H1 (cell line): ENCODE measurements at regions not wholly inside any gene's neighbourhood (a gene's known extent, or its start where the extent isn't known, plus 50 kb on each side); places are given as distances from the start of the nearest gene placed in this dataset.
A peak's percentile ranks its signal among the peaks of the same experiment; 100 is the strongest.

Experiments used
- CTCF ChIA-PET: fragments of 300-600 bp; sonication (Branson Sonifier 250); formaldehyde crosslinking; loops from one replicate; lab custom pipeline; 2021; ENCODE audit not compliant: partially characterized antibody; lab: Charles Lee
- POLR2A ChIA-PET: fragments of 300-600 bp; sonication (Branson Sonifier 250); formaldehyde crosslinking; loops from one replicate; lab custom pipeline; 2021; ENCODE audit warnings: inconsistent platforms; ENCODE audit not compliant: partially characterized antibody; lab: Charles Lee
- DNase-seq, 2 experiments: peaks; one replicate each; pipeline versions ENCODE4 v3.0.0 to v3.0.0-alpha.2; 2010 to 2022; ENCODE audit warnings: low spot score in 2 of 2, low read depth in 1 of 2, mixed read lengths in 1 of 2
- FAIRE-seq: peaks from 2 replicates; lab custom pipeline; 2011; peaks lifted over from hg19 to GRCh38; lab: Jason Lieb, UNC
- H2AFZ ChIP-seq: 2 replicates; pipeline ENCODE4 v1.8.1; 2012; ENCODE audit warnings: low read length, inconsistent platforms
- H2AK5ac ChIP-seq: 2 replicates; pipeline ENCODE4 v1.6.1; 2013; ENCODE audit warnings: low read depth, low read length
- H2BK120ac ChIP-seq: replicated peaks from 2 replicates; pipeline ENCODE3; 2013; ENCODE audit warnings: low read depth, low read length, inconsistent platforms
- H2BK12ac ChIP-seq: 2 replicates; pipeline ENCODE4 v1.6.1; 2013; ENCODE audit warnings: low read depth, low read length
- H2BK15ac ChIP-seq: 2 replicates; pipeline ENCODE4 v1.6.1; 2013; ENCODE audit warnings: low read length
- H2BK20ac ChIP-seq: 2 replicates; pipeline ENCODE4 v1.6.1; 2013; ENCODE audit warnings: low read length
- H2BK5ac ChIP-seq: 2 replicates; pipeline ENCODE4 v1.6.1; 2013; ENCODE audit warnings: low read depth, low read length
- H3K14ac ChIP-seq: 2 replicates; pipeline ENCODE4 v1.6.1; 2013; ENCODE audit warnings: inconsistent platforms; ENCODE audit not compliant: insufficient read length
- H3K18ac ChIP-seq: 2 replicates; pipeline ENCODE4 v1.6.1; 2013; ENCODE audit warnings: low read length; ENCODE audit errors: extremely low read depth
- H3K23ac ChIP-seq: 2 replicates; pipeline ENCODE4 v1.6.1; 2013; ENCODE audit warnings: inconsistent platforms; ENCODE audit not compliant: insufficient read length
- H3K23me2 ChIP-seq: 2 replicates; pipeline ENCODE4 v1.6.1; 2013; ENCODE audit warnings: low read depth, low read length
- H3K27ac ChIP-seq: 2 replicates; pipeline ENCODE4 v1.6.1; 2011; ENCODE audit warnings: low read depth, low read length, inconsistent platforms
- H3K27me3 ChIP-seq, 4 experiments: replicated peaks in 1 of 4; 1 replicate in 1 of 4; 2 replicates in 3 of 4; pipeline versions ENCODE4 v1.6.1 to v1.8.1; 2011 to 2013; ENCODE audit warnings: low read length in 3 of 4, mild to moderate bottlenecking in 3 of 4, inconsistent platforms in 2 of 4, mixed read lengths in 2 of 4, moderate library complexity in 1 of 4; ENCODE audit not compliant: control insufficient read depth in 3 of 4, insufficient read depth in 3 of 4; ENCODE audit errors: extremely low read depth in 1 of 4
- H3K36me3 ChIP-seq, 4 experiments: 2 replicates each; pipeline versions ENCODE4 v1.6.1 to v1.8.1; 2011 to 2013; ENCODE audit warnings: mild to moderate bottlenecking in 4 of 4, low read length in 3 of 4, moderate library complexity in 2 of 4, control low read depth in 1 of 4, inconsistent platforms in 1 of 4; ENCODE audit not compliant: insufficient read depth in 4 of 4, control insufficient read depth in 2 of 4
- H3K4ac ChIP-seq: replicated peaks from 2 replicates; pipeline ENCODE3; 2013; ENCODE audit warnings: low read length, low read depth, mixed read lengths, inconsistent platforms; ENCODE audit not compliant: insufficient read length
- H3K4me1 ChIP-seq, 4 experiments: replicated peaks in 1 of 4; 1 replicate in 1 of 4; 2 replicates in 3 of 4; pipeline versions ENCODE4 v1.6.1 to v1.8.1; 2011 to 2013; ENCODE audit warnings: low read length in 3 of 4, inconsistent platforms in 2 of 4, mixed read lengths in 1 of 4; ENCODE audit not compliant: insufficient read depth in 4 of 4, control insufficient read depth in 3 of 4
- H3K4me2 ChIP-seq, 2 experiments: 2 replicates each; pipeline versions ENCODE4 v1.6.1 to v1.8.1; 2011 to 2013; ENCODE audit warnings: low read depth in 2 of 2, low read length in 2 of 2, control low read depth in 1 of 2, inconsistent platforms in 1 of 2, mild to moderate bottlenecking in 1 of 2; ENCODE audit not compliant: insufficient read depth in 1 of 2
- H3K4me3 ChIP-seq, 4 experiments: fragments of 200-600, 300-600 bp in 1 of 4; sonication (generic), shearing (Covaris generic), sonication (Bioruptor Twin) in 1 of 4; 2 replicates each; pipeline versions ENCODE4 v1.5.1 to v1.8.1; 2011 to 2016; ENCODE audit warnings: low read length in 4 of 4, low read depth in 3 of 4, control low read depth in 2 of 4, inconsistent platforms in 2 of 4, mild to moderate bottlenecking in 2 of 4, mixed read lengths in 1 of 4, moderate library complexity in 1 of 4; ENCODE audit not compliant: insufficient read depth in 2 of 4; ENCODE audit errors: extremely low read depth in 1 of 4
- H3K56ac ChIP-seq: replicated peaks from 2 replicates; pipeline ENCODE3; 2013; ENCODE audit warnings: low read depth, mild to moderate bottlenecking, mixed read lengths, low read length, inconsistent platforms; ENCODE audit not compliant: insufficient read length
- H3K79me1 ChIP-seq: 2 replicates; pipeline ENCODE4 v1.6.1; 2013; ENCODE audit warnings: low read depth, low read length, control low read depth
- H3K79me2 ChIP-seq, 2 experiments: 2 replicates each; pipeline versions ENCODE4 v1.6.1 to v1.8.1; 2012 to 2013; ENCODE audit warnings: low read length in 2 of 2, mild to moderate bottlenecking in 2 of 2, inconsistent platforms in 1 of 2; ENCODE audit not compliant: insufficient read depth in 2 of 2, control insufficient read depth in 1 of 2
- H3K9ac ChIP-seq, 4 experiments: replicated peaks in 1 of 4; 1 replicate in 1 of 4; 2 replicates in 3 of 4; pipeline versions ENCODE4 v1.6.1 to v1.8.1; 2011 to 2013; ENCODE audit warnings: low read depth in 3 of 4, low read length in 3 of 4, control low read depth in 2 of 4, mild to moderate bottlenecking in 2 of 4, moderate library complexity in 2 of 4, inconsistent platforms in 1 of 4; ENCODE audit errors: extremely low read depth in 1 of 4
- H3K9me3 ChIP-seq, 2 experiments: 2 replicates each; pipeline versions ENCODE4 v1.6.1 to v1.8.1; 2012 to 2013; ENCODE audit warnings: mild to moderate bottlenecking in 2 of 2, moderate library complexity in 2 of 2, control low read depth in 1 of 2, inconsistent platforms in 1 of 2, low read depth in 1 of 2, low read length in 1 of 2, mixed read lengths in 1 of 2; ENCODE audit not compliant: insufficient read depth in 2 of 2
- H4K20me1 ChIP-seq, 2 experiments: replicated peaks in 1 of 2; 2 replicates each; pipeline versions ENCODE3 to v1.8.1; 2011 to 2013; ENCODE audit warnings: inconsistent platforms in 2 of 2, low read length in 2 of 2, mild to moderate bottlenecking in 1 of 2; ENCODE audit not compliant: insufficient read depth in 2 of 2, control insufficient read depth in 1 of 2
- H4K5ac ChIP-seq: 2 replicates; pipeline ENCODE4 v1.6.1; 2013; ENCODE audit warnings: low read length, low read depth, mixed read lengths, inconsistent platforms; ENCODE audit not compliant: insufficient read length
- H4K8ac ChIP-seq: 2 replicates; pipeline ENCODE4 v1.8.0; 2013; ENCODE audit warnings: mild to moderate bottlenecking, moderate library complexity, low read length, inconsistent platforms; ENCODE audit not compliant: insufficient read depth; ENCODE audit errors: extremely low read depth
- H4K91ac ChIP-seq: replicated peaks from 2 replicates; pipeline ENCODE3; 2013; ENCODE audit warnings: low read length, mixed read lengths, inconsistent platforms; ENCODE audit not compliant: insufficient read length
- MAFK ChIP-seq: IDR thresholded peaks from 2 replicates; pipeline ENCODE4 v1.6.1; 2012; ENCODE audit warnings: low read depth, mild to moderate bottlenecking, improper control_type of control experiment, low read length
- TBP ChIP-seq: IDR thresholded peaks from 2 replicates; pipeline ENCODE4 v1.6.1; 2011; ENCODE audit warnings: low read depth, low read length, improper control_type of control experiment
- WGBS, 2 experiments: shearing (Covaris generic) in 1 of 2; methylation state at CpG; one replicate each; pipeline versions ENCODE4 v1.1.6 to v1.1.7; 2013 to 2015; ENCODE audit warnings: low lambda C conversion rate in 2 of 2, mixed read lengths in 2 of 2, inconsistent platforms in 1 of 2, low coverage in 1 of 2, missing lambda C conversion rate in 1 of 2; ENCODE audit not compliant: insufficient replicate concordance in 2 of 2, insufficient coverage in 1 of 2, insufficient read length in 1 of 2; ENCODE audit errors: extremely low coverage in 1 of 2, missing lambda C conversion rate in 1 of 2; 5-methylcytosine and 5-hydroxymethylcytosine counted together

DNA sequence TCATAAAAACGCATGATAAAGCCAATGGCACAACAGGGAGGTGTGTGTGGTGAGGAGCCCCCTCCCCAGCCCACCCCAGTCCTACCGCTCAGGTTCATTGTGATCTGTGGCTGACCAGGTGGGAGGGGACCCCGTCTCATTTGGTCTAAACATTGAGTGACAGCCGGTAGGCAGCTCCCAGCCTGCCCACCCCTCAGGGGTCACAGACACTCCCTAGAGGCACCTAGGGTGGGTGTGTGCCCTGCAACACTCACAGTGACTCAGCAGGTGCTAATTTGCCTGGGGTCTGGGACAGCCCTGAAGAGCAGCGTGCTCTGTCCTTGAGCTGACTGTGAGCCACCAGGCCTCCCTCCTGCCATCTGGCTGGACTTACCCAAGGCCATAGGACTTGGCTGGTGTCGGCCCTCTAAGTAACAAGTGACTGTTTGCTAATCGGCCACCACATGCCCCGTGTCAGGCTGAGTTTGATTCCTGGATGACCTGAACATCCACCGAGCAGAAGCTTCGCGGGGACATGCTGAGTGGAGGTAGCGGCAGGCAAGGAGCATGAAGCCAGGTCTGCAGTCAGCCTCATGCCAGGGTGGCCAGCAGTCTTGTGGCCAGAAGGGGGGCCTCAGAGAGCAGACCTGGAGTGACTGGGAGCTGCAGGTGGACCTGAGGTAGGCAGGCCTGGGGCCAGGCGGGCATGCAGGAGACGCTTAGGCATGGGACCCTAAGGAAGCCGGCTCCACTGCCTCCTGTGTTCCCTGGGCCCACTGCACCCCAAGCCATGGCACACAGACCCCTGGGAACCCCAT is 282.3 kb upstream of the SHH start:
- Histone ChIP-seq H3K18ac (no peak overlapping the region), H2BK12ac (no peak overlapping the region), H3K9me3 (no peaks in the 10 kb centered on the region), H3K79me1 (no peaks in the 10 kb centered on the region), H3K79me2 (no peaks in the 10 kb centered on the region), H3K27me3 (no peaks in the 10 kb centered on the region), H2BK5ac (no peak overlapping the region), H3K23me2 (no peaks in the 10 kb centered on the region), H3K27ac (no peak overlapping the region), H2BK20ac (no peak overlapping the region), H4K20me1 (no peaks in the 10 kb centered on the region), H3K4me3 (no peak overlapping the region), H4K5ac (no peak overlapping the region), H3K14ac (no peak overlapping the region), H4K91ac (no peak overlapping the region), H3K56ac (no peak overlapping the region), H3K4ac (no peak overlapping the region), H2AK5ac (no peak overlapping the region), H3K23ac (no peak overlapping the region), H3K36me3 (no peaks in the 10 kb centered on the region), H4K8ac (peak overlapping the region; percentile 20; the same call in 1 of the 2 replicates), H3K4me1 (peaks cover 0 to 7% (median 0%) of the 10 kb centered on the region in 4 experiments; a peak in 1 of 7 replicates), H2BK15ac (no peak overlapping the region), H3K4me2 (no peak overlapping the region), H2AFZ (no peak overlapping the region), H2BK120ac (no peak overlapping the region), H3K9ac (no peak overlapping the region)
- TF ChIP-seq TBP, result no peak
- TF ChIP-seq MAFK, result no peak
- FAIRE-seq (no peak), DNase-seq (no peak)
- CTCF ChIA-PET, result interaction anchor here (1.2 kb wide), 1 partner anchor 14 kb away, joined by 3 read pairs; no protein-coding TSS in a partner anchor
- POLR2A ChIA-PET, result no interaction called here
- 87% methylated on average over 12 of the region's 15 CpGs; no CpG with 5 or more reads in 1 of the 2 experiments for WGBS, 2 experiments
